GM12873 (cell line): ENCODE measurements at regions not wholly inside any gene's neighbourhood (a gene's known extent, or its start where the extent isn't known, plus 50 kb on each side); places are given as distances from the start of the nearest gene placed in this dataset.

ENCODE experiments used
- TF ChIP-seq, protein P1 (sequence below): IDR thresholded peaks from 2 replicates; pipeline ENCODE4 v1.5.1; 2012; ENCODE audit warnings: low read depth, mild to moderate bottlenecking, moderate library complexity, low read length, control low read depth; ENCODE audit not compliant: insufficient read depth; ENCODE audit errors: missing control alignments

DNA sequence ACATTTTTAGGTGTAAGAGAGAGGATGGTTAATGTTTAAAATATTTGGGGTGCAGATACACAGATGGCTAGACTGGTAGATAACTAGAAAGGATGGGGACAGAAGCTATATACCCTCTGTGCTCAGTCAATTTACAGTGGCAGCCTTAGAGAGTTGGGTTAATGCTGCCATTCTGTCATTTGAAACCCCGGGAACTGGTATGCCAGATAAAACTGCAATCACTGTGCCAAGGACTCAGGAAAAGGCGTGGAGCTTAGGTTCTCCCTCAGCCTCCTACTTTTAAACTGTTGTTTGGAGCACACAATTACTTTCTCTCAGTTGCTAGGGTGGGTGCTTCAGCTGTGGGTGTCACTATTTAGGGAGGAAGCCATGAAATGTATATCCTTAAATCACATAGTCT, 90.0 kb upstream of the HNRNPU start:
- TF ChIP-seq, protein P1, sequence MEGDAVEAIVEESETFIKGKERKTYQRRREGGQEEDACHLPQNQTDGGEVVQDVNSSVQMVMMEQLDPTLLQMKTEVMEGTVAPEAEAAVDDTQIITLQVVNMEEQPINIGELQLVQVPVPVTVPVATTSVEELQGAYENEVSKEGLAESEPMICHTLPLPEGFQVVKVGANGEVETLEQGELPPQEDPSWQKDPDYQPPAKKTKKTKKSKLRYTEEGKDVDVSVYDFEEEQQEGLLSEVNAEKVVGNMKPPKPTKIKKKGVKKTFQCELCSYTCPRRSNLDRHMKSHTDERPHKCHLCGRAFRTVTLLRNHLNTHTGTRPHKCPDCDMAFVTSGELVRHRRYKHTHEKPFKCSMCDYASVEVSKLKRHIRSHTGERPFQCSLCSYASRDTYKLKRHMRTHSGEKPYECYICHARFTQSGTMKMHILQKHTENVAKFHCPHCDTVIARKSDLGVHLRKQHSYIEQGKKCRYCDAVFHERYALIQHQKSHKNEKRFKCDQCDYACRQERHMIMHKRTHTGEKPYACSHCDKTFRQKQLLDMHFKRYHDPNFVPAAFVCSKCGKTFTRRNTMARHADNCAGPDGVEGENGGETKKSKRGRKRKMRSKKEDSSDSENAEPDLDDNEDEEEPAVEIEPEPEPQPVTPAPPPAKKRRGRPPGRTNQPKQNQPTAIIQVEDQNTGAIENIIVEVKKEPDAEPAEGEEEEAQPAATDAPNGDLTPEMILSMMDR: no peak

GRCh38 chr1:244953901-244954300, 89.6 kb upstream of the HNRNPU start:
- TF ChIP-seq, protein P1: no peak

- TF ChIP-seq, protein P1: no peak
These were observed 88.6 kb upstream of the HNRNPU start for GRCh38 chr1:244952940-244953339.

GRCh38 chr1:244952280-244952933, 88.1 kb upstream of the HNRNPU start:
- TF ChIP-seq, protein P1: no peak

DNA sequence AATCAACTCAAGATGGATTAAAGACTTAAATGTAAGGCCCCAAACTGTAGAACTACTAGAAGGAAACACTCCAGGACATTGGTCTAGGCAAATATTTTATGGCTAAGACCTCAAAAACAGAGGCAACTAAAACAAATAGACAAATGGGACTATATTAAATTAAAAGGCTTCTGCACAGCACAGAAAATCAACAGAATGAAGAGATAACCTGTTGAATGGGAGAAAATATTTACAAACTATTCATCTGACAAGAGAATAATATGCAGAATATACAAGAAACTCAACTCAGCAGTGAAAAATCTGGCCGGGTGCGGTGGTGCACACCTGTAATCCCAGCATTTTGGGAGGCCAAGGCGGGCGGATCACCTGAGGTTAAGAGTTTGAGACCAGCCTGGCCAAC, 84.1 kb upstream of the HNRNPU start:
- TF ChIP-seq, protein P1: no peak

DNA sequence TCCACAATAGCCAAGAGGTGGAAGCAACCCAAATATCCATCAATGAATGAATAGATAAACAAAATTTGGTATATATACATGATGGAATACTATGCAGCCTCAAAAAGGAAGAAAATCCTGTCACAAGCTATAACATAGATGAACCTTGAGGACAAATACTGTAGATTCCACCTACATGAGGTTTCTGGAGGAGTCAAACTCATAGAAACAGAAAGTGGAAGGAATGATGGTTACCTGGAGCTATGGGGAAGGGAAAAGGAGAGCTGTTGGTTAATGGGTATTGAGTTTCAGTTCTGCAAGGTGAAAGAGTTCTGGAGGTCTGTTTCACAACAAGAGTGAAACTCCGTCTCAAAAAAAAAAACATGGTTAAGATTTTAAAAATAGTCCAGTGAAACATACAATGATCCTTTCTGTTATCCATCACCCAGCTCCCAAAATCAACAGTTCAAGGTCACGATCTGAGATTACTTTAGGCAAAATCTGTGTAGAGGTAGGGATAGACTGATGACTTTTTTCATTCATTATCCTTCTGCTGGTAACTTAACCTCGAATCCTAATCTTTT, 80.8 kb upstream of the HNRNPU start:
- TF ChIP-seq, protein P1: no peak

GRCh38 chr1:244941121-244941520, 76.8 kb upstream of the HNRNPU start:
- TF ChIP-seq, protein P1: no peak
